Trophoblast cell (in vitro differentiated cells and primary cell): ENCODE measurements at regions not wholly inside any gene's neighbourhood (a gene's known extent, or its start where the extent isn't known, plus 50 kb on each side); places are given as distances from the start of the nearest gene placed in this dataset.

Source experiments
- DNase-seq, 2 donors: peaks; one replicate each; pipeline ENCODE4 v3.0.0-alpha.2; 2016
- H2AFZ ChIP-seq: 2 replicates; pipeline ENCODE4 v1.6.1; 2013; ENCODE audit warnings: low read length, moderate library complexity, mild to moderate bottlenecking; ENCODE audit not compliant: insufficient read depth, poor library complexity
- H2AK5ac ChIP-seq: 2 replicates; pipeline ENCODE4 v1.6.1; 2013; ENCODE audit warnings: mild to moderate bottlenecking, low read length
- H2BK120ac ChIP-seq: 2 replicates; pipeline ENCODE4 v1.6.1; 2013; ENCODE audit warnings: low read length, mild to moderate bottlenecking, moderate library complexity; ENCODE audit not compliant: insufficient read depth, poor library complexity
- H2BK12ac ChIP-seq: 2 replicates; pipeline ENCODE4 v1.6.1; 2013; ENCODE audit warnings: mild to moderate bottlenecking, low read length, moderate library complexity
- H2BK5ac ChIP-seq: 2 replicates; pipeline ENCODE4 v1.6.1; 2013; ENCODE audit warnings: low read length, low read depth, moderate library complexity, mild to moderate bottlenecking; ENCODE audit not compliant: poor library complexity
- H3K14ac ChIP-seq: 2 replicates; pipeline ENCODE4 v1.6.1; 2013; ENCODE audit warnings: mild to moderate bottlenecking, low read length
- H3K18ac ChIP-seq: 2 replicates; pipeline ENCODE4 v1.6.1; 2013; ENCODE audit warnings: mild to moderate bottlenecking, low read length
- H3K23ac ChIP-seq: 2 replicates; pipeline ENCODE4 v1.6.1; 2013; ENCODE audit warnings: low read length
- H3K27ac ChIP-seq: 2 replicates; pipeline ENCODE4 v1.5.1; 2013; ENCODE audit warnings: low read depth, mild to moderate bottlenecking, inconsistent platforms, low read length, moderate library complexity
- H3K27me3 ChIP-seq: 2 replicates; pipeline ENCODE4 v1.6.1; 2013; ENCODE audit warnings: inconsistent platforms, mild to moderate bottlenecking, low read length, moderate library complexity; ENCODE audit not compliant: insufficient read depth
- H3K36me3 ChIP-seq, 2 experiments: 1 replicate in 1 of 2; 2 replicates in 1 of 2; pipeline ENCODE4 v1.6.1; 2013; ENCODE audit warnings: low read length in 2 of 2, mild to moderate bottlenecking in 2 of 2, moderate library complexity in 1 of 2; ENCODE audit not compliant: insufficient read depth in 2 of 2, control insufficient read depth in 1 of 2
- H3K4ac ChIP-seq: 2 replicates; pipeline ENCODE4 v1.6.1; 2013; ENCODE audit warnings: low read depth, mild to moderate bottlenecking, low read length, moderate library complexity
- H3K4me1 ChIP-seq, 2 experiments: 1 replicate in 1 of 2; 2 replicates in 1 of 2; pipeline ENCODE4 v1.6.1; 2013; ENCODE audit warnings: low read length in 2 of 2, mild to moderate bottlenecking in 2 of 2, moderate library complexity in 1 of 2; ENCODE audit not compliant: insufficient read depth in 2 of 2, control insufficient read depth in 1 of 2
- H3K4me2 ChIP-seq: 2 replicates; pipeline ENCODE4 v1.6.1; 2013; ENCODE audit warnings: inconsistent platforms, mild to moderate bottlenecking, low read length, moderate library complexity
- H3K4me3 ChIP-seq: 2 replicates; pipeline ENCODE4 v1.5.1; 2013; ENCODE audit warnings: mild to moderate bottlenecking, low read depth, low read length, inconsistent platforms
- H3K79me1 ChIP-seq: one replicate; pipeline ENCODE4 v1.6.1; 2013; ENCODE audit warnings: low read length
- H3K79me2 ChIP-seq: 2 replicates; pipeline ENCODE4 v1.6.1; 2013; ENCODE audit warnings: low read length, mild to moderate bottlenecking; ENCODE audit not compliant: control insufficient read depth, insufficient read depth, poor library complexity
- H3K9ac ChIP-seq: 2 replicates; pipeline ENCODE4 v1.6.1; 2013; ENCODE audit warnings: mild to moderate bottlenecking, low read length
- H3K9me3 ChIP-seq: 2 replicates; pipeline ENCODE4 v1.6.1; 2013; ENCODE audit warnings: low read depth, mild to moderate bottlenecking, control low read depth, inconsistent platforms, low read length; ENCODE audit not compliant: insufficient read depth
- H4K12ac ChIP-seq: 2 replicates; pipeline ENCODE4 v1.6.1; 2013; ENCODE audit warnings: low read depth, mild to moderate bottlenecking, low read length, moderate library complexity
- H4K8ac ChIP-seq: 2 replicates; pipeline ENCODE4 v1.6.1; 2013; ENCODE audit warnings: low read depth, mild to moderate bottlenecking, low read length, moderate library complexity
- H4K91ac ChIP-seq: one replicate; pipeline ENCODE4 v1.6.1; 2013; ENCODE audit warnings: low read depth, mild to moderate bottlenecking, low read length, moderate library complexity
- WGBS: extraction: QIAGEN DNeasy Blood & Tissue Kit; methylation state at CpG from one replicate; pipeline ENCODE4 v1.1.7; 2013; ENCODE audit warnings: missing lambda C conversion rate; ENCODE audit not compliant: insufficient read length, insufficient coverage; ENCODE audit errors: extremely low coverage; 5-methylcytosine and 5-hydroxymethylcytosine counted together

GRCh38 chr22:27480487-27480886 is 321.1 kb downstream of the MN1 start:
- Histone ChIP-seq H3K27ac (no peak overlapping the region), H3K79me2 (no peaks in the 10 kb centered on the region), H3K9me3 (no peaks in the 10 kb centered on the region), H3K23ac (no peak overlapping the region), H2BK12ac (peak overlapping the region; percentile 33), H4K8ac (no peak overlapping the region), H3K36me3 (no peaks in the 10 kb centered on the region), H3K4me3 (no peak overlapping the region), H2AK5ac (no peak overlapping the region), H3K79me1 (peaks cover 19% of the 10 kb centered on the region), H4K12ac (no peak overlapping the region), H3K14ac (peak overlapping the region; percentile 0), H3K9ac (no peak overlapping the region), H3K27me3 (no peaks in the 10 kb centered on the region), H3K4me1 (peaks cover 21 to 26% of the 10 kb centered on the region in 2 experiments), H2BK5ac (no peak overlapping the region), H3K4ac (no peak overlapping the region), H4K91ac (no peak overlapping the region), H2AFZ (no peak overlapping the region), H3K4me2 (no peak overlapping the region), H2BK120ac (no peak overlapping the region), H3K18ac (no peak overlapping the region)
- DNase-seq, result no peak
- no CpG with 5 or more reads among the region's 9 CpGs for WGBS

DNA sequence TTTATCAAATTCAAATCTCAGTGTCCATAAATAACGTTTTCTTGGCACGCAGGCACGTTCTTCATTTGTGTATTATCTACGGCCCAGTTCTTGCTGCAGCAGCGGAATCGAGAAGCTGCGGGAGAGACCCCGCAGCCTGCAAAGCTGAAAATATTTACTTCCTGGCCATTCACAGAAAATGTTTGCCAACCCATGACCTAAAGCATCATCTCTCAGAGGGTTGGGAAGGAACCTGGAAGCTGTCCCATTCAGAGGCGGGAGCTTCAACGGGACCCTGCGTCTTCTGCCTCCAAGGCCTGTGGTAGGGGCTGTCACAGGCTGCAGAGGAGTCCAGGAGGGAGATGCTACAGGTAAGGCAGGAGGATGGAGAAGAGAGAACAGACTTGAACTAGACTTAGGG is 319.2 kb downstream of the MN1 start:
- H2BK5ac ChIP-seq, result no peak overlapping the region
- peaks cover 4% of the 10 kb centered on the region for H3K79me1 ChIP-seq
- H3K79me2 ChIP-seq, result no peaks in the 10 kb centered on the region

DNA sequence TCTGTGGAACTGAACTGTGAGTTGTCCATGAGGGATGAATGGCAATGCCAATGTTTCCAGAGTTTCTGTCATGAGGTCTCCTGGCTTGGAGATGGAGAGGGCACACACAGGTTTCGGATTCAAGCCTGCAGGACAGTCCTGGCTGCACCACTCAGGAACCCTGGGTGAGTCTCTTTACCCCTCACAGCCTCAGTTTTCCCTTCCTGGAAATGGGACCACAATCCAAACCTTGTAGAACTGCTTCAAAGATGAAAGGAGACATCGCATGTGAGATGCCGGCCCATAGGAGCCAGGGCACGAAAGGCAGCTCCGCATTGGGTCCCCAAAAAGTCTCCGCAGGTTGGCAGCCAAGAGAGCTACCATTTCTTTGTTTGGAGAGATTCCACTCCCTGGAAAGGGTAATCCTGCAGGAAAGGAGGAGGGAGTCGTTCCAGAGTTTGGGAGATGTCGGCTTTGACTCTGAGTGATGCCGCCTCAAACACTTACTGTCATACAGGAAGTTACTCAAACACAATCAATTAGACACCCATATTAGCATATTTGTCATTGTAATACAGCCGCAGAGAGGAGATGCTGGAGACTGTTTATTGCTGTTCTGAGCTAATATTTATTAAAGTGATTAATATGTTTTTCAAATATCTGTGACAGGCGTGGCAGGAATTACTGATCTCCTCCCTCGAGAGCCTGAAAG is 318.3 kb downstream of the MN1 start:
- Histone ChIP-seq H4K8ac (no peak overlapping the region), H3K4me2 (no peak overlapping the region), H3K36me3 (no peaks in the 10 kb centered on the region), H2AFZ (no peak overlapping the region), H3K9me3 (no peaks in the 10 kb centered on the region), H3K14ac (no peak overlapping the region), H3K9ac (no peak overlapping the region), H3K27me3 (no peaks in the 10 kb centered on the region), H3K4me3 (no peak overlapping the region), H3K4ac (no peak overlapping the region), H2BK5ac (no peak overlapping the region), H4K91ac (no peak overlapping the region), H3K79me2 (no peaks in the 10 kb centered on the region), H3K79me1 (peaks cover 3% of the 10 kb centered on the region), H3K4me1 (peaks cover 2 to 6% of the 10 kb centered on the region in 2 experiments), H3K18ac (no peak overlapping the region), H2BK120ac (no peak overlapping the region), H2AK5ac (no peak overlapping the region), H3K27ac (no peak overlapping the region), H4K12ac (no peak overlapping the region), H2BK12ac (no peak overlapping the region), H3K23ac (no peak overlapping the region)
- WGBS, result no CpG with 5 or more reads among the region's 12 CpGs
- no peak for DNase-seq

More for the DNA sequence above, 319.2 kb downstream of the MN1 start:
- H3K27ac ChIP-seq, result no peak overlapping the region
- H3K9me3 ChIP-seq, result no peaks in the 10 kb centered on the region
- no peak overlapping the region for H4K91ac ChIP-seq
- DNase-seq, result no peak
- no peak overlapping the region for H3K18ac ChIP-seq
- no CpG with 5 or more reads among the region's 11 CpGs for WGBS
- H2AK5ac ChIP-seq, result no peak overlapping the region
- H2AFZ ChIP-seq, result no peak overlapping the region
- no peak overlapping the region for H3K4ac ChIP-seq
- H3K9ac ChIP-seq, result no peak overlapping the region
- no peaks in the 10 kb centered on the region for H3K36me3 ChIP-seq
- peaks cover 3 to 7% of the 10 kb centered on the region in 2 experiments for H3K4me1 ChIP-seq
- no peak overlapping the region for H3K14ac ChIP-seq
- no peak overlapping the region for H3K4me3 ChIP-seq
- no peak overlapping the region for H3K4me2 ChIP-seq
- no peak overlapping the region for H4K8ac ChIP-seq
- H4K12ac ChIP-seq, result no peak overlapping the region
- no peaks in the 10 kb centered on the region for H3K27me3 ChIP-seq
- no peak overlapping the region for H2BK120ac ChIP-seq
- no peak overlapping the region for H2BK12ac ChIP-seq
- H3K23ac ChIP-seq, result no peak overlapping the region

- no peaks in the 10 kb centered on the region for H3K27me3 ChIP-seq
- no peaks in the 10 kb centered on the region for H3K36me3 ChIP-seq
- no peaks in the 10 kb centered on the region for H3K9me3 ChIP-seq
- no peaks in the 10 kb centered on the region for H3K4me1 ChIP-seq
- no peak overlapping the region for H3K4me2 ChIP-seq
- DNase-seq, result no peak
- no peak overlapping the region for H4K8ac ChIP-seq
- no peak overlapping the region for H3K18ac ChIP-seq
- H3K79me1 ChIP-seq, result no peaks in the 10 kb centered on the region
- no peaks in the 10 kb centered on the region for H3K79me2 ChIP-seq
- H4K91ac ChIP-seq, result no peak overlapping the region
- H3K27ac ChIP-seq, result no peak overlapping the region
- no peak overlapping the region for H2BK12ac ChIP-seq
- no peak overlapping the region for H2BK120ac ChIP-seq
- no peak overlapping the region for H3K4me3 ChIP-seq
- H3K9ac ChIP-seq, result no peak overlapping the region
- H3K4ac ChIP-seq, result no peak overlapping the region
- no peak overlapping the region for H2AFZ ChIP-seq
- no peak overlapping the region for H4K12ac ChIP-seq
- WGBS, result no CpG with 5 or more reads among the region's 3 CpGs
- no peak overlapping the region for H2BK5ac ChIP-seq
- H3K14ac ChIP-seq, result no peak overlapping the region
- no peak overlapping the region for H3K23ac ChIP-seq
- H2AK5ac ChIP-seq, result no peak overlapping the region
These were observed 315.7 kb downstream of the MN1 start for GRCh38 chr22:27485842-27486241.
